NCI-H82 treated with DMSO at 0.1 percent for 48 hours (cell line): ENCODE measurements at regions not wholly inside any gene's neighbourhood (a gene's known extent, or its start where the extent isn't known, plus 50 kb on each side); places are given as distances from the start of the nearest gene placed in this dataset.

Source experiments
- DNase-seq: peaks from one replicate; lab custom pipeline; 2025; ENCODE audit not compliant: unreplicated experiment; lab: John Stamatoyannopoulos, UW

DNA sequence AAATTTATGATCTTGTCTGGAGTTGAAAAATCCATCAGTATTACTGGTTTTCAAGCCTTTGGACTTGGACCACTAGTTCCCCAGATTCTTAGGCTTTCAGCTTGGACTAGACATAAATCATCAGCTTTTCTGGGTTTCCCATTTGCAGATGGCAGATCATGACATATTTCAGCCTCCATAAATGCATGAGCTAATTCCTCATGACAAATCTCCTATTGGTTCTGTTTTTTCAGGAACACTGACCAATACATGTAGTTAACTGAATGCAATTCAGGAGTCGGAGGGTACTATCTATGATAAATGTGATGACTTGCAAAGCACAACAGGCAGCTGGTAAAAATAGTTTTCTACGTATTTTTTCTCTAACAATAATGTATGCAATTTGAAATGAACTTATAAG lies 635.6 kb downstream of the TRAM1L1 start:
- no peak for DNase-seq

DNA sequence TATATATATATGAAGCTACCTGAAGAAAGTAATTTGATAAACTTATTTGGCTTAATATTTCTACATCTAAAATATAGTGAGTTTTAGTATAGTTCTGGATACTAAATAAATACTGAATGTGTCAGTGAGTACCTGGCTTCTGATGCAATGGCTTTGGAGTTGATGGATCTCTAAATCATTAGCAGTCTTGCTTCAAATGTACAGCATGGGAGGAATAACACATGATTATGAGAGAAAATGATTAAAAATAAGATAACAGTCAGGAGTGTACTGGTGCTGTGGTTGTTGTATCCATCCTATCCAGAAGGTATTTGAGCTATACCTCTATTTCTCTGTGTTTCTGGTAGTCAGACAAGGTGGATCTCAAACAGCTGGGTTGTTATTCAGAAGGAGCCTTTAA lies 641.3 kb downstream of the TRAM1L1 start:
- no peak for DNase-seq

DNA sequence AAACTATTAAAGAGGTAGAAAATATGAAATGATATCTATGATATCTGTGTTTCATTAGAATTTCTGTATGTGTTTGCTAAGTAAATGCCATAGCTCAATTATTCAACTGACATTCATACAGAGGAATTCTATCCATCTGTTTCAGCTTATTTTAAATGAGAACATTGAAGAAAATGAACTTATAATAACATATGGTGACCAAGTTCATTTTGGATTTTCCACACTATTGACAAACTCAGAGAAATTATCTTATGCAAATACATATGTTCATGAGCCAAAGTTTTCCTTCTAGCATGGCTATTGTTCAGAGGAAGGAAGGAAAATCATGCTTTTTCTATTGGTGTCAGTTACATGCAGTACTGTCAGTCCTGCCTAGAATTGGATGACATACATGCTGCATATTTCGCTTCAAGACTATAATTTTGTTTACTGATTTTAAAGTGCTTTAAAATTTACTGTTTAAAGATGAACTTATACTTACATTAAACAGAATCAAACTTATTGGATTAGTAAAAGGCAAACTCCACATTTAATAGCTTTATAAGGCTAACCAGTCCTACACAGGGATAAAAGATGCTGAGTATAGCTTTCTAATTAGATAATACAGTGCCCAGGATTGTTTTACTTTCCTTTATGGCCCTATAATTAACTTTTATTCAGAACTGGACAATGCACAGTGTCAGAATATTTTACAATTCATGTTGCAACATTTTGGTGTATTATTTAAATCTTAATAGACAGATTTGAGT lies 646.2 kb downstream of the TRAM1L1 start:
- DNase-seq, result no peak

GRCh38 chr4:116438417-116438816 lies 647.0 kb downstream of the TRAM1L1 start:
- DNase-seq, result no peak

DNA sequence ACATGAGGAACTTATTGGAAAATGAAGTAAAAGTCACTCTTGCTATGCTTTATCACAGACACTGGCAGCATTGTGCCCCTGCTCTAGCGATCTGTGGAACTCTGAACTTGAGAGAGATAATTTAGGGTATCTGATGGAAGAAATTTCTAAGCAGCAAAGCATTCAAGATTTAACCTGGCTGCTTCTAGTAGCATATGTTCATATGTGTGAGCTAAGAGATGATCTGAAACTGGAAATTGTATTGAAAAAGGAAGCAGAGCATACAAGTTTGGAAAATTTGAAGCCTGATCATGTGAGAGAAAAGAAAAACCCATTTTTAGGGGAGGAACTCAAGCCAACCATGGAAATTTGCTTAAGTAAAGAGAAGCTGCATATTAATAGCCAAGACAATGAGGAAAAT lies 657.7 kb downstream of the TRAM1L1 start:
- DNase-seq, result no peak

DNA sequence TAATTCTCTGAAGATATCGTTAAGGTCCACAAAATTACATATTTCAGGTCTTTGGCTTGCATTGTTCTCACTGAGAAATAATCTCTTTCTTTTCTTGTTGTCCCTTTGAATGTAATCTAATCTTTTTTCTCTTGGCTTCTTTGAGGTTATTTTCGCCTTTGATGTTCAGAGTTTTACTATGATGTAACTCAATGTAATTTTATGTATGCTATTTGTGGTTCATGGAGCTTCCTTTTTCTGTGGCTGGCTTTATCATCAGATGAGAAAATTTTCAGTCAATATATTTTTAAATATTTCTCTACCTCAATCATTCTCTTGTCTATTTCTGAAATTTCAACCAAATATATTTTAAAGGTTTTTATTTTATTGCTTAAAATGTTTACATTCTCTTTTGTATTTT lies 672.2 kb downstream of the TRAM1L1 start:
- no peak for DNase-seq

DNA sequence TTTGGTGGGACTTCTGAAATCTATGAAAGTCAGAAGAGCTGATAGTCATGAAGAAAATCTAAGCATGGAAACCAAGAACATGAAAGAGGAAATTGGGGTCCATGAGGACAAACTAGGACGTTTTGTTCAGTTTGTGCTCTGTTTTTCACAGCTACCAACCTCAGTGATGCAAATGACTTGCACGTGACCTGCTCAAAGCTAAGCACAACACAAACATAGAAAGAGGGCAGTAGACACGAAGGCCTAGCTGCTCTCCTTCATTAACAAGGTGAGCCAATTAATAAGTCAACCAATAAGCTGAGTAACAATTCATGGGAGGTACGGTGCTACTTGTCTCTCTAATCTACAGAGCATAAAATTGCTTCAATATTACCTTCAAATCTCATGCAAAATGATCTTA lies 684.1 kb downstream of the TRAM1L1 start:
- no peak for DNase-seq

GRCh38 chr4:116400480-116400879 lies 684.9 kb downstream of the TRAM1L1 start:
- DNase-seq, result no peak

DNA sequence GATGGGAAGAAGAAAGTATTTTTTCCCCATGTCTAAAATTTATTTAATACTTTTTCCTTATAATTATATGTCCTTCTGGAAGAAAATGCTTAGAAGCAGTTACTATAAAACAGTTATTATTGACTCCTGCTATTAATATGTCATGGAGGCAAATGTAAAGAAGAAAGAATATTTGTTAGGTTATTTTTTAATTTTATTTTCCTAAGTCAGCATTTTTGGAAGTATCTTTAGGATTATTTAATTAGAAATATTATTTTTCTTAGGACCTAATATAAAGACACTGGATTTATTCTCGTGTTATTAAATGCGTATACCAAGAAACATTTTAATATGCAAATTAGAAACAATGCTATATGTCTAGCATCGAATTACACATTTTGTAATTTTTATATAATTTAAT lies 687.7 kb downstream of the TRAM1L1 start:
- DNase-seq, result no peak

DNA sequence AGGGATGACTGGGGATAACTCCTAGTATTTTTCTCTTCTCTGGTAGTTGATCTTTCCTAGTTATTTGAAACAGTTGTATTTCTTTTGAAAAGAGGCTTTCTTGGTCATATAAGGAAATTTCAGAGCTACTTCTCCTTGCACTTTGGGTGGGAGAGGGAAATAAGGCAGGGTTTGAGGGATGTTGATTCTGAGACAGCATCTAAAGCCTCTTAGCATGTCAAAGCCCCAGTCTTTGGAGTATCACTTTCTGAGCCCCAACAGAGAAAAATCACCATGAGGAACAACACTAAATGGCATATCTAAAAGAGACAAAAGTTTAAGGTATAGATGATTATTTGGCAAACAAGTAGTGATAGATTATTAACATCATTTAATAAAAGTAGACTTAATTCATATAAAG lies 688.1 kb downstream of the TRAM1L1 start:
- DNase-seq, result no peak

GRCh38 chr4:116395408-116395807 lies 690.0 kb downstream of the TRAM1L1 start:
- DNase-seq, result no peak

GRCh38 chr4:116391020-116391419 lies 694.4 kb downstream of the TRAM1L1 start:
- no peak for DNase-seq

DNA sequence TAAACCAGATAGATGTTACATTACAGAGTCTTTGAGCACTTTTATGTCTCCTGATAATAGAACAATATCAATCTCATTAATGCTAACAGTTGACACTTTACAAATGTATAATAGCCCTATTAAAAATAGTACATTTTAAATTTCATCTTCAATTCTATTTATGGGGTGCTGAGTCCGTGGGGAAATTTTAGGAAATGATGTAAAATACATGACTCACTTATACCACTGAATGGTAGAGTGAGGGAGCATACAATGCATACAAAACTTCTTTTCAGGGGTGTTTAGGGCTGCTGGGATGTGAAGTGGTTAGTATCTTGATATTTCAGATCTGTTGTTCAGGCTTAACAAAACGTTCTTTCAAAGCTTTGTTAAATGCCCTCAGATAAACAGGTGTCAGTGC lies 696.2 kb downstream of the TRAM1L1 start:
- no peak for DNase-seq

DNA sequence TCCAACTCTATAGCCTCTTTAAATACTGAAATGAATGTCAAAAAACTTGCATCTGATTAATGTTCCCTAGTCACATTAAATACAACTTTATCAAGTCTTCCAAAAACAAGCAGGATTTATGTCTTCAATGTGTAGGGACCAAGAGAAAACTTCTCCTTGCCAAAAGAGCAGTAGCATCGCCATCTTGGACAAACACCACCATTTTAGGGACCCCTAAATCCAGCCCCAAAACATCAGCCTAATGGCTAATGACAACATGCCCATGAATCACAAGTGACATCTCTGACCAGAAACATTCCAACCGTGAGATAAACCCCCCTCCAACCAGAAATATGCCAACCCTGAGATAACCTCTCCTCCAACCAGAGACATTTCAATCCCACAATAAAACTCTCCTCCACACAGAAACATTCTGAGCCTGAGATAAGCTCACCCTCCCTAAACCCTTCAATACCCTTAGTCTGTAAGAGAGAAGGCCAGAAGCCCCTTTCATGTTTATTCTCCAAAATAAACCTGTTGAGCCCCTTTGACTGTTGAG lies 697.4 kb downstream of the TRAM1L1 start:
- DNase-seq, result no peak

- no peak for DNase-seq
Observed at GRCh38 chr4:116386856-116387255, 698.5 kb downstream of the TRAM1L1 start.

GRCh38 chr4:116385583-116385982 lies 699.8 kb downstream of the TRAM1L1 start:
- no peak for DNase-seq

GRCh38 chr4:116374815-116375214 lies 710.6 kb downstream of the TRAM1L1 start:
- DNase-seq, result no peak

- no peak for DNase-seq
Observed at GRCh38 chr4:116362583-116362982, 722.8 kb downstream of the TRAM1L1 start.

DNA sequence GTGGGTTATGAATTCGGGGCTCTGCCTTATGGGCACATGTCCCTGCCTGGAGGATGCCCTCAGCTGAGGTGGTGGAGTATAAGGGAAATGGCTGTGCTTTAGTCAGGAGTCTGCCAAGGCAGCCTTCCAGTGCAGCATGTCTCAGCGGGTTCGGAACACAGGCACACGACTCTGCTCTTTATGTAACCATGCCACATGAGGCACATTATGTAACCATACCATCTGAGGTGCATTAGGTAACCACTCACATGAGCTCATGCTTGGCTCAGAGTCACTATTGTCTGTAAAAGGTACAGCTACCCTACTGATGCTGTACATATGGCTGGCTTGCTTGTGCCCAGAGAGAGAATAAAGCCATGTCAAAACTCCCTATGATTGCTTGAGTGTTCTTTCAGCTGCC lies 723.6 kb downstream of the TRAM1L1 start:
- DNase-seq, result no peak

DNA sequence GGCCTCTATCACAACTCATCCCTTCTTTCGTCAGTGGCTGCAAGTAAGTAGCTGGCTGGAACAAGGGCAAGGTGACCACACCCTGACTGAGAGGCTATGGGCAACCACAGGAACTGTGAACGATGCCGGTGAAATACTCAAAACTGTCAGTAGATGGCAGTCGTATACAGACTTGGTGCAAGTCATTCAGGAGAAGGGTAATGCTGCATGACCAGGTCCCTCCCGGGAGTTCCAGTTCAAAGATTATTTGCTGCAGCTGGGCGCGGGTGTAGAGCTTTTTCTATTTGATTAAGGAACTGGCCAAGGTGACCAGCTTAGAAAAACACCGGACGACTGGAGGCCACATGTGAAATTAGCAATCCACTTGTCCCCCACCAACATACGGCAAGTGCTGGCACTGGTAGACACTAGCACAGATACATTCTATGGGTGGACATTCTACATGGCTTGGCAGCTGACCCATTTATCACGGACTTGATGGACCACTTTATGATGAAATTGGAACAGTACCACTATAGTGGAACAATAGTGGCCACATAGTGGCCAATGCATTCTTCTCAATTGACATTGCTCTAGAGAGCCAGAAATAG lies 726.6 kb downstream of the TRAM1L1 start:
- DNase-seq, result no peak

DNA sequence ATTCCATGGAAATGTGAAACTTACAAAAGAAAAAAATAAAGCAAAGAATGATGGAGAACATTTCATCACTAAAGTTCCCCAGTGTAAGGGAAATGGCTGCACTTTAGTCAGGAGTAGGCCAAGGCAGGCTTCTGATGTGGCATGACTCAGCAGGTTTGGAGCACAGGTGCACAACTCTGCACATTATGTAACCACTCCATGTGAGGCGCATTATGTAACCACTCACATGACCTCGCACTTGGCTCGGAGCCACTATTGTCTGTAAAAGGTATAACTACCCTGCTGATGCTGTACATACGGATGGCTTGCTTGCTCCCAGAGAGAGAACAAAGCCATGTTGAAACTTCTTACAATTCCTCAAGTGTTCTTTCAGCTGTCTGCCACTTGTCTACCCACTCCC lies 727.6 kb downstream of the TRAM1L1 start:
- no peak for DNase-seq

- no peak for DNase-seq
Observed at GRCh38 chr4:116346750-116347149, 738.6 kb downstream of the TRAM1L1 start.

- no peak for DNase-seq
Observed at GRCh38 chr4:116343809-116344208, 741.6 kb downstream of the TRAM1L1 start.
